SK-MEL-5 (cell line): ENCODE measurements at regions not wholly inside any gene's neighbourhood (a gene's known extent, or its start where the extent isn't known, plus 50 kb on each side); places are given as distances from the start of the nearest gene placed in this dataset.

Experiments used
- DNase-seq: peaks from one replicate; pipeline ENCODE4 v3.0.0-alpha.2; 2016; ENCODE audit warnings: low read depth, low spot score
- in situ Hi-C: cut with HindIII; loops from 2 replicates; pipeline ENCODE4 v1.10.0; 2016; ENCODE audit warnings: low sequenced_read_pairs, high pct_unique_total_duplicates, low pct_unique_long_range_greater_than_20kb

DNA sequence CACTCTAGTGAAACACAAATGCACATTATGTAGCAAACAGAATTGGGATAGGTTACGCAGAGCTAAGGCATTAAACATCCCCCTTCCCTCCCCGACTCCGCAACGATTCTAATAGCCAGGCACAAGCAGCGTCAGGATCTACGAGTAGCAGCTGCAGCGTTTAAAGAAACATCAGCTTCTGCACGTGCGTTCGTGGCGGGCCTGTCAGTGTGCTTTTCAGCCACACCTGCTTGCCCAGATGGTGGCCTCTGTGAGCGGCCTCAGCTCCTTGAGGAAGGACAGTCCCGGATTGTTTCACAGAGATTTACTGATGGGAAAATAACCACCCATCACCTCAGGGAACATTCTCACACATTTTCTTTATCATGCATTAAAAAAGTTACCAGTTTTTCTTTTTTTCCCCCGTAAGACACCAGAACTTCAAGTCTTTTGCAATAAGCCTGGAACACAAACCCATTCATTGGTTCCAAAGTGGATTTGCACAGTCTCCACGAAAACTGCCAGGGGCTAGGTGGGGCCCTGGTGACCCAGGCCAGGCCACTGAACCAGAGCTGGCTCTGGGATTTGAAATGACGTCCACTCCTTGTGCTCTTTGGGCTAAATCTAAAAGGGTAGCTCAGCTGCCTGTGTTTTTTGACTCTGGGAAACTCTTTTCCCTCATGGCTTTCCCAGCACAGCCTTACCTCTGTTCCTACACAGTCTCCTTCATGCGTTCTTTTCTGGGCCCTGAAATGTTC, 325.5 kb downstream of the KCNRG start:
- in situ Hi-C loops, result no loop called here
- no peak for DNase-seq

DNA sequence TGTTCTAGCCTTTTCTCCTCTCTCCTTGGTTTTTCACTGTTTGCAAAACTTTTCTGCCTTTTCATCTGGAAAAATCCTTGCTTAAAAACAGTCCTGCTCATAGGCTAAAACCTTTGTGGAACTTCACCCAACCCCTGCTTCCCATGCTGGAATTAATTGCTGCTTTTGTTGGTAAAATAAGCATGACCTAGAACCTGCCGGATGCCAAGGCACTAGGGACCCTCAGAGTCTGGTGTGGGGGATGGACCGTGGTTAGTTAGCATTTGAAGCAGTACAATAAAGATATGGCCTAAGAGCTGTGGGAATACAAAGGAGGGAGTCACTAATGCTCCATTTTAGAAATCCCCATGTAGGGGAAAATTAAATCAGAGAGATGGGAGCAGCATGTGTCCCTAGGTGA, 326.3 kb downstream of the KCNRG start:
- in situ Hi-C loops, result no loop called here
- DNase-seq, result no peak

DNA sequence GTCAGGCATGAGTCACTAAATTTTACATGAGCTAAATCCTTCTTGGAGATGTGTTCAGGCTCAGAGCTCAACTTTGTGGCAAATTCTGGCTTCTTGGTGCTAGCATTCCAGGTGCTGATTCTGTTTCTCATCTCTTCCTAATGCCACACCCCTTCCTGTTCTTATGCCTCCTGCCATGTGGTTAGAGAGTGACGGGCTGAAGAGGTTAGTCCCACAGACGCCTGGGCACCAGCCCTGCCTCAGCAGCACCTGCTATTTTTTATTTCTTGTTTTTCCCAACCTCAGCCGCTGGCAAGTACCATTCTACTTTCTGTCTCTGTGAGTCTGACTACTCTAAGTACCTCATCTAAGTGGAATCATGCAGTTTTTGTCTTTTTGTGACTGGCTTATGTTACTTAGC, 329.5 kb downstream of the KCNRG start:
- in situ Hi-C loops, result no loop called here
- DNase-seq, result no peak

DNA sequence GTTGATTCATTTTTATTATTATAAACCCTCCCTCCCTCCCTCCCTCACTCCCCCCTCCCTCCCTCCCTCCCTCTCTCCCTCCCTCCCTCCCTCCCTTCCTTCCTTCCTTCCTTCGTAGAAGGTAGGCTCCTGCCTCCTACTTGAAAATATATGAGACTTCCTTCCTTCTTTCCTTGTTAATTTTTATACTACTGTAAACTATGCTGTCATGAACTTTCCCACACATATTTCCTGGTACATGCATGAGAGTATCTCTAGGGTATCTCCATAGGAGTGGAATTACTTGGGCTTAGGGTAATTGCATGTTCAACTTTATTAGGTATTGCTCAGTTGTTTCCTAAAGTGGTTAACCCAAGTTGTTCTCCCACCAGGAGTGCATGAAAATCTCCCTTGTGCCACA, 330.6 kb downstream of the KCNRG start:
- in situ Hi-C loops, result no loop called here

DNA sequence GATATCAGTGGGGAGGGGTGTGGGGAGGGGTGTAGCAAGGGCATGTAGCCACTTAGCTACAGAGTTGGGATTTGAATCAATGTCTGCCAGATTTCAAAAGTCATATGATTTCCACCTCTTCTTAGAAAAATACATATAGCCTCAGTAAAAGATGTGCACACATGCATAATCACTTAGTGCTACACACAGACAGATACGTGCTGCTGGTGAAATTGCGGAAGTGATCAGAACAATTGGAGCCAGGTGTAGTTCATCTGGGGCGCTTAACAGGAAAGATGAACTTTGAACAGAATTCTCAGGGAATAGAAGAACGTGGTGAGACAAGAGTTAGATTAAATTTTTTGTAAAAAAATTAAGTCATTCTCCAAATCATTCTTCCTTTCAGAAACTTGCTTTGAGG, 333.1 kb downstream of the KCNRG start:
- DNase-seq, result no peak
- in situ Hi-C loops, result no loop called here

More for the DNA sequence above, 330.6 kb downstream of the KCNRG start:
- no peak for DNase-seq

DNA sequence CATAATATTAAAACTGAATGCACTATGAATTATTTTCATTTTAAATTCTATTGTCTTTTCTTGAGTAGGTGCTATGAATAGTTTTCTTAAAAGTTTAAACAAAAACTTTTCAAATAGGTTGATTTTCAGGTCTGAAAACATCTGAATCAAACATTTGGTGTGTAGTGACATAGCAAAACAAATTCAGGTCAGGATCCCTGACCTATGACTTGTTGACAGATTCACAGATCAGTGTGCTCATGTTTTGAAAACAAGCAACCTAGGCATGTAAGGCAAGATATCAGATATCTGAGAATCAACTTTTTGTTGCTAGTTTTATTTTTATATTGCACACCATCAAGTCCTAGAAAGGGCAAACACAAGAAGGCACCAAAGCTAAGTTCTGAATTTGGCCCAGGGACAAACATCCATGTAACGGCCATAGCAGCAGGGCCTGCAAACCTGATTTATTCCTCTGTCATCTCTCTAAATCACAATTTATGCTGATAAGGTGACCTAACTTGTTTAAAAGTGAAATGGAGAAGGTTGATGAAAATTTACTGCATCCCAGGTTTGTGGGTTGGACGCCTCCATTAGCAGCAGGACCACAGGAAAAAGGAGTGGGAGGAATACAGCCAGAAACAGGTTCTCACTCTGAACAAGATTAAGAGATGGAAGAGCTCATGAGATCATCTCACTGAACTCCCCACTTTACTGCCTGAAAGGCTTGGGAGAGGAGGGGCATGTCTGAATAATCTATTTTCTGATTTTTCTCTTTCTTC, 337.7 kb downstream of the KCNRG start:
- in situ Hi-C loops, result no loop called here
- no peak for DNase-seq

DNA sequence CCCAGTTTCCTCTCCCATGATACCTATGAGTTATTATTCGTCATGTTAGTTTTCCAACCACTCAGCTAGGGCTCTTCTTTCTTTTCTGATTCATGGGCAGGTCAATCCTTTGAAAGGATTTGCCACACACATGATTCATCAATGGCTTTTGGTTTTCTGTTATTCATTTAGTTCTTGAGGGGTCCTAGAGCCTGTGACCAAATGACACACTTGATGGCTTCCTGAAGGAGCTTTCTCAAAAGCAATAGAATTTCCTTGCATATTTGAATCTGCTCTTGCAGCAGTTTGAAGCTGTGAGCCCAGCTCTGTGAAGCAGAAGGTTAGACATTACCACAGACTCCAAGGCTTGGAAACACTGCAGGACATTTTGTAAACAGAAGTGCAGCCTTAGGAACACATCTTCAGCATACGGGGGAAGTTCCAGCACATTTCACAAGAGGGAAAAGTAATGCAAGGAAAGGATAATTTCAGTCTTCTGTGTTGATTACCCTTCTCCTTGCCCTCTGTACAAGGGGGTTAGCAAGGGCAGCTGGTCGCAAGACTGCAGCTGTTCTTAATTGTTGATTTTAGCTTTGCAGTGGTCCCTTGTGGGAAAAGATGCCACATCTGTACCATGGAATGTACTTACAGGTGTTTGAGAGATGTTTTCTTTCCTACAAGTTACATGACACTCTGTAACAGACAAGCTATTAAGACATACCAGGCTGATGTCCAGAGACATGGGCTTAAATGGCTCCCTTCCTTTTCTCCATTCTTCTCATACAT, 338.6 kb downstream of the KCNRG start:
- no peak for DNase-seq
- in situ Hi-C loops, result no loop called here

DNA sequence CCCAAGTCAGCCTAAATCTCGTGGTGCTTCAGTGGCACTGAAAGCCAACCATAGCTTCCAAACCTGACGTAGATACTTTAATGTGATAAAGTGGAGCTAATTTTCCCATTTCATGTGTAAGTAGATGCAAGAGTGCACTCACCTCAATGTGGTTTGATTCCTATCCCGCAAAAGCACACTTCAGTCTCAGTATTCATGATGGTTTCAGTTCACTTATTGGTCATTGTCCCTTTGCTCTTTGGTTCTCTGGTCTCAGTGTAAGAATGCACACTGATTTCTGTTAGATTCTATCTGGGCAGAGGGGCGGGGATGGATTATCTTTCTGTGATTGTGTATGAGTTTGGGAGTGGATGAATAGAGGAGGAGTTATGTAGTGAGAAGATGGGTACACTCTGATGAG, 340.6 kb downstream of the KCNRG start:
- in situ Hi-C loops, result no loop called here
- no peak for DNase-seq

DNA sequence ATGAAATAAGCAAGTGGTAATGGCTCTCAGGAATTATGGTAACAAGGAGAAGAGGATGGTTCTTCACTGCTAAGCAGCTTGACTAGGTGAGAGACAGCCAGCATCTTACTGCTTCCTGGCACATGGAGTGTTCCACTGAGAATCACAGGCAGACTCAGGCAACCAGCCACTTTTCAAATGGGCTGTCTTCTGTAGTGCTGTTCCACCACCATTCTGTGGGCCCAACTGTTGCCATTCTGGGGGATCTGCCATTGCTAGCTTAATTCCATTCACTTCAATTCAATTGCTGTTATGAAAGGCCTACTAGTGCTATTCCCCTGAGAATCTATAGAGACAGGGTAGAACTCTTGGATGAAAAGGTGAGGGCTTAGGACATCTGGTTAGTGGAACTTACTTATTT, 341.9 kb downstream of the KCNRG start:
- in situ Hi-C loops, result no loop called here
- no peak for DNase-seq

DNA sequence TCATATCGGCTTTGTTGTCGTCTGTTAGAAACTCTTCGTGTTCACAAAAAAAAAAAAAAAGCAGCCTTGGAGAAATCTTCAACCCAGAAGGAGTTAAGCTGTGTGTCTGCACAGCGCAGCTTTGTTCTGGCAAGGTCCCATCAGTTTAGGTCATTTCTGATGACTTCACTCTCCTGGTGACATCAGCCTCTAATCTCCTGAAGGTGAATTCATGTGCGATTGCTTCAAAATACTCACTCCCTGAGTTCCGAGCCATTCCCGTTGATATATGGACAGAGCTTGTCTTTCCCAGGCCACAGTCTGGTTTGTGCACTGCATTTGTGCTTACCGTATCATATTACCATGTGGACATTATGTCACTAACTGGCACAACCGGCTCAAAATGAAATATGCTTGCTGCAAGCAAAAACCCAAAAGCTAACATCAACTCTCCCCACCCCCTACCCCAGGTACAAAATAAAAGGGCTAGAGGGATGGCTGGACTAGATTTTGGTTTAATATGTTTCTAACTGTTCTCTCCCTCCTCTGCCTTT, 342.4 kb downstream of the KCNRG start:
- in situ Hi-C loops, result no loop called here

DNA sequence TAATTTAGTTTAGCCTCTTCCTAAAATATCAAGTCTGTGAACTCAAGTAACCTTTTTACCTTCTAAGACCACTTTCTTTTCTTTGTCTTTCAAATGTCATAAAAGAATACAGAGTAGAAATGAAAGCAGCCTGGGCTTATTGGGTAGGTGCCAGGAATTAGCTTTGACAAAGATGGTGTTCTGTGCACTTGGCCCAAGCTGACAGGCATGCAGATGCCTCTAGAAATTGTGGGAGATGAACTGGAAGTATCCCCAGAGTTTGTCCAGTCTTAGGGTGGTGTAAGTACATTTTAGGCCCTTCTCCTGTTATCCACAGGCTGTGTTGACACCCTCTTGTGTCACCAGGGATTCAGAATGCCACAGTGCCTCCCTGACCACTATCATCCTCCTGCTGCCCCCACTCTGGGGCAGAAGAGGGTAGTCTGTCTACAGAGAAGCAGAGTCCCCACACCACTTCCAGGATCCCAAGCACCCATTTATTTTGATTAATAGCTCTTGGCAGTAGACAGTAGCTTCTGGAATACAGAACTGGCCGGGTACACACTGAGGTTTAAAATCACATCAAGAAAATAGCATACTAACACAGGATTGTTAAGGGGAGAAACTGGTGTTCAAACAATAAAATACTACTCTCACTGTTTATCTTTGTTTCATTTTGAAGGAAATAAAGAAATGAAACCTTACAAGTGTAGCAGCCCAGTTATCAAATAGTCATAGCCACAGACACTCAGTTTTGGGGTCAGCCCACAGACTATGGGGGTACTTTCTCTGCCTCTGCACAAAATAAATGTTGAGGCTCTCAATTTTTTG, 343.2 kb downstream of the KCNRG start:
- no peak for DNase-seq

More for the DNA sequence above, 342.4 kb downstream of the KCNRG start:
- DNase-seq, result no peak

DNA sequence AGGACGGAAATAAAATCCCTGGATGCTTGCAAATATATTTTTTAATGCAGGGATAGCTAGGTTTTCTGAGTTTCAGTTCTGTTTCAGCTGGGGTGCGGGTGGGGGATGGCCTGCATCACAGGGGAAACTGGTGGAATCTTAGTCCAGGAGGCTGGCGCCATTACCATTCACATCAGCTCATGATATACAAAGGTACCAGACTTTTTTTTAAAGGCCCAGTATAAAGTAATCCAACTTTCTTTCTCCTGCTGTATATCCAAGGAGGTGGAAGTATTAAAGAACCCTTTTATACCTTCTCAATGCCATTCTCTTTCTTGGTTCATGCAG, 343.8 kb downstream of the KCNRG start:
- in situ Hi-C loops, result no loop called here
- no peak for DNase-seq

More for the DNA sequence above, 343.2 kb downstream of the KCNRG start:
- in situ Hi-C loops, result no loop called here

DNA sequence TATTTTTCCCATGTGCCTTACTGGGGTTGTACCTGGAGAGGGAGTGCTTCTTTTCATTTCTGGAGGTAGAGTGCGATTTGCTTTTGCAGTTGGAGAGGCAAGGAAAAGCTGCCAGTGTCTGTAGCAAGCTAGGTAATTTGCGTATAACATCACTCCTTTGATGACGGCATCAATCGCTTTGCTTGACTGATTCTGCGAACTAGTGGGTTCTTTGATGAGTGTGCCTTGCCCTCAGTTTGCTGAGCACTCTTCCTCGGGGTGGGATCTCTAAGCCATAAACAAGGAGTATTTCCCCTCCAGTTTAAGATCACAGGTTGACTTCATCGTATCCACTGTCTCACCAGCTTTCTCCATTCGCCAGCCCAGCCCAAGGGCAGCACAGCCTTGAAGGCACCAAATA, 344.5 kb downstream of the KCNRG start:
- no peak for DNase-seq
- in situ Hi-C loops, result no loop called here

DNA sequence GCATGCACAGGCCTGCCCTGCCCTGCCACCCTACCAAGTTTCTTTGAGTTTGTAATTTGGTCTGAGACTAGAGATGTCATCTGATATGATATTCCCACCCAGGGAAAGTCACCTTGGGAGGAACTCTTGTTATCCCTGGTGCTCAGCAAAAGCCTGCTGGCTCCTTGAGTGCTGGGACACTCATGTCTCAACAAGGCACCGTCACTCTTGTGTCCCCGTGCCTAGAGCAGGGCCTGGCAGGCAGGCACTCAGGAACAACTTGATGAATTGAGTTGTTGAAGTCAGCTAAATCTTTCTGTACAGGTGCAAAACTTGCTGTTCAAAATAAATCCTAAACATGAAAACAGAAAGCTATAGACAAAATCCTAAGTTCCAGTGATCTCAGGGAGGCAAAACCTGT, 345.4 kb downstream of the KCNRG start:
- no peak for DNase-seq
- in situ Hi-C loops, result no loop called here

DNA sequence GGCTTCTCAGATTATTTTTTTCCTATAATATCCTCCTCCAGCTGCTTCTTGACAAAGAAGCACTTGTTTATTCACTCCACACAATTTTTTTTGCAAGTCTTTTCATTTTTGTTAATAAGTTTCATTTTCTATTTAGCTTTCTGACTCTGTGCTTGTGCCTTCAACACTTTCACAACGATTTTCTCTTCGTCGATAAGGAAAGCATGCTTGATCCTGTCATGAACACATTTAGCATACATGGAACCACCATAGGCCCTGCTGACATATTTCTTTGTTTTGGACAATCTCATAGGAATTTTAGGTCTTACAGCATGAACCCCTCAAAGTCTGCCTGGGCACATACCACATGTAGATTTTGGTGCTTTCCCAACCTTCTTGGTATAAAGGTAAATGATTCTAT, 346.0 kb downstream of the KCNRG start:
- in situ Hi-C loops, result no loop called here
- DNase-seq, result no peak

DNA sequence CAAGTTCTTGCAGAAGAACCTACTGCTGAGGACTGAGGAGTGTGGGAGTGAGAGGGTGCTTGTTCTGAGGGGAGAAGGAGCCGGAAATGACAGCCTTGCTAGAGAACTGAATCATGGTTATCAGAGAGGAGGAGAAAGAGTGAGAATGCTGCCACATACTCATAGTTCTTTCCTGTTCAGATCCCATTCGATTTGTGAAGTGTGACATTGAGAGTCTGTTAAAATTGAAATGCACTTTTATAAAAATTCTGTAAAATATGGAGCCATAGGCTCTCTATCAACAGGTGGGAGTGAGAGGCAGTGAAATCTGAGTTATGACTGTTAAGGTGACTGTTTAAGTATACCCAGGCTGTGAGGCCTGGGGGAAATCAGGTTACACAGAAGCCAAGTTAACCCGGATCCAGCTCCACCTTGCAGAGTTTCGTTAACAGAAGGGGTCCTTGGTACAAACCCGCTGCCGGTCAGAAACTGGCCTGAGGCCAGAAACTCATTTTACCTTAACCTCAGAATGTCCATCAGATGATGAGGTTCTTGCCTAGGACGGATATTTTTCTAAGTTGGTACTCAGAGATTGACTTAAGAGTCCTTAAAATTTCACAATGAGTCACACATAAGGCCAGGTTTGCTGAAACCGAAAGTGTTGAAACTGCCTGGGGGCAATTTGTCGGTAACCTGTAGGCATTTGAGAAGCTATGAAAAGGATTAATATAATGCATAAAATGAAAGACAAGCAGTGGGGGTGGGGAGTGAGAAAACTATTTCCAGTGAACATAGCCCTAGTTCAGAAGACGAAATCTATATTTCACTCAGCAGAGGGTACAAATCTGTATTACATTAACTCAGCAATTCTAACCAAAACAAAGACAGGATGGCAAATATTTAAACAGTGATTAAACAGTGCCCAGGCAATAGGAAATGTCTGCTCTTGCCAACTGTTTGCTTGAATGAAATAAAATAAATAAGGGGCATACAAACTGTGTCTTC, 350.5 kb downstream of the KCNRG start:
- in situ Hi-C loops, result no loop called here
- no peak for DNase-seq
